ENCODE measurements at regions not wholly inside any gene's neighbourhood (a gene's known extent, or its start where the extent isn't known, plus 50 kb on each side); places are given as distances from the start of the nearest gene placed in this dataset.

DNA sequence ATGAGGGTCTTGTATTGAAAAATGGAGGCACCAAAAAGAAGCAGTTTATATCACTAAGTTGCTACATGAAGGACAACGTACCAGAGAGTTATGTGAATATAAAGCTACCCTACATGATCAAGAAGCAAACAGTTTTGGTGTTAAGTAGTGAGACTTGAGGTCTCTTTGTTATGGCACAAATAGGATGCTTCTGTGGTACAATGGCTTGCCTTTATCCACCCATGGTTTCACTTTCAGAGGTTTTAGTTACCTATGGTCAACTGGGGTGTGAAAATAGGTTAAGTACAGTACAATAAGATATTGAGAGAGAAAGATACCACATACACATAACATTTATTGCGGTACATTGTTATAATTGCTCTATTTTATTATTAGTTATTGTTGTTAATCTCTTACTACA is 229.2 kb upstream of the SLIT2 start:
- Histone ChIP-seq H3K27me3 (replicated peaks in 1 of 7) (no peaks in the 10 kb centered on the region), H3K27ac (no peak overlapping the region), H3K4me3 (no peak overlapping the region), H3K4me1 (no peaks in the 10 kb centered on the region), H3K9me3 (peaks cover 0 to 8% (median 0%) of the 10 kb centered on the region in 8 donors), H3K36me3 (no peaks in the 10 kb centered on the region)
- WGBS, 5 donors, result 76 to 91% (median 81%) methylated on average over 2 of the region's 2 CpGs
- DNase-seq, result no peak
- intact Hi-C loops (cut with DNase I; ENCODE audit: low total_unique reads), result no loop called here
- TF ChIP-seq POLR2A (IDR thresholded peaks at IDR 0.05) (no peak), POLR2AphosphoS5 (IDR thresholded peaks at IDR 0.05) (no peak)
- TF ChIP-seq, protein P1, sequence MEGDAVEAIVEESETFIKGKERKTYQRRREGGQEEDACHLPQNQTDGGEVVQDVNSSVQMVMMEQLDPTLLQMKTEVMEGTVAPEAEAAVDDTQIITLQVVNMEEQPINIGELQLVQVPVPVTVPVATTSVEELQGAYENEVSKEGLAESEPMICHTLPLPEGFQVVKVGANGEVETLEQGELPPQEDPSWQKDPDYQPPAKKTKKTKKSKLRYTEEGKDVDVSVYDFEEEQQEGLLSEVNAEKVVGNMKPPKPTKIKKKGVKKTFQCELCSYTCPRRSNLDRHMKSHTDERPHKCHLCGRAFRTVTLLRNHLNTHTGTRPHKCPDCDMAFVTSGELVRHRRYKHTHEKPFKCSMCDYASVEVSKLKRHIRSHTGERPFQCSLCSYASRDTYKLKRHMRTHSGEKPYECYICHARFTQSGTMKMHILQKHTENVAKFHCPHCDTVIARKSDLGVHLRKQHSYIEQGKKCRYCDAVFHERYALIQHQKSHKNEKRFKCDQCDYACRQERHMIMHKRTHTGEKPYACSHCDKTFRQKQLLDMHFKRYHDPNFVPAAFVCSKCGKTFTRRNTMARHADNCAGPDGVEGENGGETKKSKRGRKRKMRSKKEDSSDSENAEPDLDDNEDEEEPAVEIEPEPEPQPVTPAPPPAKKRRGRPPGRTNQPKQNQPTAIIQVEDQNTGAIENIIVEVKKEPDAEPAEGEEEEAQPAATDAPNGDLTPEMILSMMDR (IDR thresholded peaks at IDR 0.05 in 8 of 11, conservative IDR thresholded peaks at IDR 0.05 in 3 of 11), result no peak

DNA sequence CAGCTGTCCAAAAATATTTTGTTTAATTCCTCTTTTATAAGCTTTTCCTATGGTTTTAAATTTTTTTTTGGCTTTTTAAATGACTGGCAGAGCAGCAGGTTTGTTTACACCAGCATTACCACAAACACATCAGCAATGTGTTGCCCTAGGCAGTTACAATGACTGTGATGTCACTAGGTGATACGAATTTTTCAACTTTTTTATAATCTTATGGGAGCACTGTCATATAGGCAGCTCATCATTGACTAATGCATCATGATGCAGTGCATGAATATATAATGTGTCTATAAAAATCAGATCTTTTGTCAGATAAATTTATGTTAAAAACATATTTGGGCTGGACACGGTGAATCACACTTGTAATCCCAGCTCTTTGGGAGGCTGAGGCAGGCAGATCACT is 231.6 kb upstream of the SLIT2 start:
- H3K4me3 ChIP-seq, result no peak overlapping the region
- intact Hi-C loops (cut with DNase I; ENCODE audit: low total_unique reads), result no loop called here
- 77 to 89% (median 85%) methylated on average over 2 of the region's 2 CpGs for WGBS, 5 donors
- peaks cover 0 to 8% (median 0%) of the 10 kb centered on the region in 8 donors for H3K9me3 ChIP-seq
- no peak for DNase-seq
- TF ChIP-seq, protein P1 (IDR thresholded peaks at IDR 0.05 in 8 of 11, conservative IDR thresholded peaks at IDR 0.05 in 3 of 11), result no peak
- TF ChIP-seq POLR2AphosphoS5 (IDR thresholded peaks at IDR 0.05) (no peak), POLR2A (IDR thresholded peaks at IDR 0.05) (no peak)
- H3K27ac ChIP-seq, result no peak overlapping the region
- no peaks in the 10 kb centered on the region for H3K27me3 ChIP-seq (replicated peaks in 1 of 7)
- no peaks in the 10 kb centered on the region for H3K36me3 ChIP-seq
- no peaks in the 10 kb centered on the region for H3K4me1 ChIP-seq

DNA sequence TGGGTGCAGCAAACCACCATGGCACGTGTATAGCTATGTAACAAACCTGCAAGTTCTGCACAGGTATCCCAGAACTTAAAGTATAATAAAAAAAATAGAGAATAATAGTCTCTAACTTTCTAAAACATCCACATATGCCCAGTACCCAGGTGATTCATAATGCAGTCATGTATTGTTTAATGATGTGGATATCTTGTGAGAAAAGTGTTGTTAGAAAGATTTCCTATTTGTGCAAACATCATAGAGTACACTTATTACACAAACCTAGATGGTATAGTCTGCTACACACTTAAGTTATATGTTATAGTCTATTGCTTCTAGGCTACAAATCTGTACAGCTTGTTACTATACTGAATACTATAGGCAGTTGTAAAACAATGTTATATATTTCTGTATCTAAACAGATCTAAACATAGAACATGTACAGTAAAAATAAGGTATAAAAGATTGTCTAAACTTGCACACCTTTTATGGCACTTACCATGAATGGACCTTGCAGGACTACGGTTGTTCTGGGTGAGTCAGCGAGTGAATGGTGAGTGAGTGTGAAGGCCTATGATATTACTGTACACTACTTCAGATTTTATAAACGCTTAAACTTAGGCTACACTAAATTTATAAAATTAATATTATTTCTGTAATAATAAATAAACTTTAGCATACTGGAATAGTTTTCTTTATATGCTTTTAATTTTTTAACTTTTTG is 232.2 kb upstream of the SLIT2 start:
- DNase-seq, result no peak
- Histone ChIP-seq H3K9me3 (peaks cover 0 to 8% (median 0%) of the 10 kb centered on the region in 8 donors), H3K4me1 (no peaks in the 10 kb centered on the region), H3K27me3 (replicated peaks in 1 of 7) (no peaks in the 10 kb centered on the region), H3K27ac (no peak overlapping the region), H3K4me3 (no peak overlapping the region), H3K36me3 (no peaks in the 10 kb centered on the region)
- intact Hi-C loops (cut with DNase I; ENCODE audit: low total_unique reads), result no loop called here
- TF ChIP-seq POLR2A (IDR thresholded peaks at IDR 0.05) (no peak), POLR2AphosphoS5 (IDR thresholded peaks at IDR 0.05) (no peak)
- TF ChIP-seq, protein P1 (IDR thresholded peaks at IDR 0.05 in 8 of 11, conservative IDR thresholded peaks at IDR 0.05 in 3 of 11), result no peak
- WGBS, 5 donors, result 89 to 94% (median 91%) methylated on average over 4 of the region's 4 CpGs

DNA sequence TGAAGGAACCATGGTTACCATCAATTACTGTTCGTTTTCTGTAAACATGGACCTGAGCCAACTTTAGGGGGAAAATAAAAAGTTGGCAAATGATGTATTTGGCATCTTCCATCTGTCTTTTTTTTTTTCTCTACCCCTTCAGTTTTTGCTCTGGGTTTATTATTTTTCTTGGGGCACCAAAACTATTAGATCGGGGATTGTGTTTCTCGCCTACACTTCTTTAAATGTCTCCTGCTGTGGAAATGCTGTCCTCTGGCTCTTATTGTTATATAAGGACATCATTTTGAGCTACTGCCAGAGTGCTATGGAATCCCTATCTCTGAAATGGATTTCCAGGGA is 234.0 kb upstream of the SLIT2 start:
- TF ChIP-seq POLR2A (IDR thresholded peaks at IDR 0.05) (no peak), POLR2AphosphoS5 (IDR thresholded peaks at IDR 0.05) (no peak)
- TF ChIP-seq, protein P1 (IDR thresholded peaks at IDR 0.05 in 8 of 11, conservative IDR thresholded peaks at IDR 0.05 in 3 of 11), result no peak
- 75 to 86% (median 82%) methylated on average over 3 of the region's 3 CpGs for WGBS, 5 donors
- Histone ChIP-seq H3K36me3 (no peaks in the 10 kb centered on the region), H3K27me3 (replicated peaks in 1 of 7) (no peaks in the 10 kb centered on the region), H3K4me3 (no peak overlapping the region), H3K27ac (no peak overlapping the region), H3K9me3 (peaks cover 0 to under 1% (median 0%) of the 10 kb centered on the region in 8 donors), H3K4me1 (no peaks in the 10 kb centered on the region)
- DNase-seq, result no peak
- intact Hi-C loops (cut with DNase I; ENCODE audit: low total_unique reads), result no loop called here
